Rectal smooth muscle tissue (tissue), 1 donor: ENCODE measurements at regions not wholly inside any gene's neighbourhood (a gene's known extent, or its start where the extent isn't known, plus 50 kb on each side); places are given as distances from the start of the nearest gene placed in this dataset.

Experiments
- H3K27ac ChIP-seq: one replicate; pipeline ENCODE4 v1.7.0; 2013; ENCODE audit warnings: low read depth, low read length, inconsistent platforms
- H3K27me3 ChIP-seq: one replicate; pipeline ENCODE4 v1.7.0; 2013; ENCODE audit warnings: low read length; ENCODE audit not compliant: control insufficient read depth, insufficient read depth
- H3K36me3 ChIP-seq: one replicate; pipeline ENCODE4 v1.7.0; 2013; ENCODE audit warnings: low read length; ENCODE audit not compliant: control insufficient read depth, insufficient read depth
- H3K4me1 ChIP-seq: one replicate; pipeline ENCODE4 v1.7.0; 2013; ENCODE audit warnings: low read length; ENCODE audit not compliant: control insufficient read depth, insufficient read depth
- H3K4me3 ChIP-seq: one replicate; pipeline ENCODE4 v1.7.0; 2013; ENCODE audit warnings: low read length
- H3K9ac ChIP-seq: one replicate; pipeline ENCODE4 v1.7.0; 2013; ENCODE audit warnings: low read length

- Histone ChIP-seq H3K36me3 (no peaks in the 10 kb centered on the region), H3K4me1 (no peaks in the 10 kb centered on the region), H3K9ac (no peak overlapping the region), H3K27ac (no peak overlapping the region), H3K27me3 (peaks cover 4% of the 10 kb centered on the region), H3K4me3 (no peak overlapping the region)
Observed at GRCh38 chr16:86821895-86822294, 243.5 kb downstream of the FOXL1 start.

GRCh38 chr16:86823125-86823524 is 244.8 kb downstream of the FOXL1 start:
- H3K27me3 ChIP-seq = peaks cover 6% of the 10 kb centered on the region
- H3K9ac ChIP-seq = no peak overlapping the region
- H3K4me3 ChIP-seq = no peak overlapping the region
- H3K4me1 ChIP-seq = no peaks in the 10 kb centered on the region
- H3K27ac ChIP-seq = no peak overlapping the region
- H3K36me3 ChIP-seq = no peaks in the 10 kb centered on the region

GRCh38 chr16:86823888-86824671 is 245.7 kb downstream of the FOXL1 start:
- H3K27me3 ChIP-seq = peaks cover 6% of the 10 kb centered on the region
- H3K27ac ChIP-seq = no peak overlapping the region
- no peaks in the 10 kb centered on the region for H3K4me1 ChIP-seq
- H3K36me3 ChIP-seq = no peaks in the 10 kb centered on the region
- no peak overlapping the region for H3K9ac ChIP-seq
- H3K4me3 ChIP-seq = no peak overlapping the region

GRCh38 chr16:86824751-86825296 is 246.5 kb downstream of the FOXL1 start:
- peaks cover 6% of the 10 kb centered on the region for H3K27me3 ChIP-seq
- H3K4me1 ChIP-seq = no peaks in the 10 kb centered on the region

GRCh38 chr16:86825631-86826030 is 247.3 kb downstream of the FOXL1 start:
- no peaks in the 10 kb centered on the region for H3K36me3 ChIP-seq
- no peaks in the 10 kb centered on the region for H3K4me1 ChIP-seq
- H3K9ac ChIP-seq = no peak overlapping the region
- H3K27ac ChIP-seq = no peak overlapping the region
- peaks cover 6% of the 10 kb centered on the region for H3K27me3 ChIP-seq
- H3K4me3 ChIP-seq = no peak overlapping the region

More at GRCh38 chr16:86824751-86825296, 246.5 kb downstream of the FOXL1 start:
- no peak overlapping the region for H3K9ac ChIP-seq
- no peak overlapping the region for H3K4me3 ChIP-seq
- no peak overlapping the region for H3K27ac ChIP-seq
- H3K36me3 ChIP-seq = no peaks in the 10 kb centered on the region

GRCh38 chr16:86826941-86827340 is 248.6 kb downstream of the FOXL1 start:
- no peaks in the 10 kb centered on the region for H3K36me3 ChIP-seq
- no peaks in the 10 kb centered on the region for H3K4me1 ChIP-seq
- no peak overlapping the region for H3K4me3 ChIP-seq
- no peak overlapping the region for H3K27ac ChIP-seq
- no peak overlapping the region for H3K9ac ChIP-seq
- peaks cover 6% of the 10 kb centered on the region for H3K27me3 ChIP-seq

- Histone ChIP-seq H3K4me1 (no peaks in the 10 kb centered on the region), H3K9ac (no peak overlapping the region), H3K4me3 (no peak overlapping the region), H3K27ac (no peak overlapping the region), H3K36me3 (no peaks in the 10 kb centered on the region), H3K27me3 (peaks cover 6% of the 10 kb centered on the region)
Observed at GRCh38 chr16:86827521-86827920, 249.2 kb downstream of the FOXL1 start.

- H3K27ac ChIP-seq = no peak overlapping the region
- no peak overlapping the region for H3K4me3 ChIP-seq
- no peaks in the 10 kb centered on the region for H3K36me3 ChIP-seq
- H3K27me3 ChIP-seq = peaks cover 6% of the 10 kb centered on the region
- no peaks in the 10 kb centered on the region for H3K4me1 ChIP-seq
- no peak overlapping the region for H3K9ac ChIP-seq
Observed at GRCh38 chr16:86828202-86828601, 249.9 kb downstream of the FOXL1 start.

GRCh38 chr16:86828653-86829052 is 250.3 kb downstream of the FOXL1 start:
- H3K9ac ChIP-seq = no peak overlapping the region
- peaks cover 6% of the 10 kb centered on the region for H3K27me3 ChIP-seq
- no peak overlapping the region for H3K27ac ChIP-seq
- H3K4me3 ChIP-seq = no peak overlapping the region
- H3K4me1 ChIP-seq = no peaks in the 10 kb centered on the region
- no peaks in the 10 kb centered on the region for H3K36me3 ChIP-seq

GRCh38 chr16:86831366-86831765 is 253.0 kb downstream of the FOXL1 start:
- H3K36me3 ChIP-seq = no peaks in the 10 kb centered on the region
- H3K4me1 ChIP-seq = no peaks in the 10 kb centered on the region
- H3K27ac ChIP-seq = no peak overlapping the region
- peaks cover 6% of the 10 kb centered on the region for H3K27me3 ChIP-seq
- no peak overlapping the region for H3K9ac ChIP-seq
- no peak overlapping the region for H3K4me3 ChIP-seq

GRCh38 chr16:86833136-86833535 is 254.8 kb downstream of the FOXL1 start:
- no peaks in the 10 kb centered on the region for H3K27me3 ChIP-seq
- H3K4me1 ChIP-seq = no peaks in the 10 kb centered on the region
- H3K4me3 ChIP-seq = no peak overlapping the region
- no peaks in the 10 kb centered on the region for H3K36me3 ChIP-seq
- H3K9ac ChIP-seq = no peak overlapping the region
- H3K27ac ChIP-seq = no peak overlapping the region

- H3K27ac ChIP-seq = no peak overlapping the region
- H3K4me3 ChIP-seq = no peak overlapping the region
- H3K9ac ChIP-seq = no peak overlapping the region
- no peaks in the 10 kb centered on the region for H3K27me3 ChIP-seq
- no peaks in the 10 kb centered on the region for H3K36me3 ChIP-seq
- H3K4me1 ChIP-seq = no peaks in the 10 kb centered on the region
Observed at GRCh38 chr16:86834451-86835035, 256.2 kb downstream of the FOXL1 start.

GRCh38 chr16:86835982-86836381 is 257.6 kb downstream of the FOXL1 start:
- H3K4me1 ChIP-seq = no peaks in the 10 kb centered on the region
- H3K9ac ChIP-seq = no peak overlapping the region
- H3K27me3 ChIP-seq = no peaks in the 10 kb centered on the region
- H3K36me3 ChIP-seq = no peaks in the 10 kb centered on the region
- no peak overlapping the region for H3K4me3 ChIP-seq
- no peak overlapping the region for H3K27ac ChIP-seq
